ENCODE measurements at regions not wholly inside any gene's neighbourhood (a gene's known extent, or its start where the extent isn't known, plus 50 kb on each side); places are given as distances from the start of the nearest gene placed in this dataset.

GRCh38 chr5:145471831-145472612 is 363.1 kb downstream of the PRELID2 start:
- H3K27me3 ChIP-seq (ENCODE audit: insufficient read depth, low read depth, severe bottlenecking) = no peaks in the 10 kb centered on the region
- H3K36me3 ChIP-seq = no peaks in the 10 kb centered on the region
- no peak for DNase-seq
- TF ChIP-seq CTCF (IDR thresholded peaks at IDR 0.05; ENCODE audit: low read depth, low read length) = no peak
- H3K4me3 ChIP-seq (ENCODE audit: low read depth, low read length) = no peak overlapping the region
- H3K27ac ChIP-seq = no peak overlapping the region
- no peaks in the 10 kb centered on the region for H3K9me3 ChIP-seq (ENCODE audit: severe bottlenecking)

DNA sequence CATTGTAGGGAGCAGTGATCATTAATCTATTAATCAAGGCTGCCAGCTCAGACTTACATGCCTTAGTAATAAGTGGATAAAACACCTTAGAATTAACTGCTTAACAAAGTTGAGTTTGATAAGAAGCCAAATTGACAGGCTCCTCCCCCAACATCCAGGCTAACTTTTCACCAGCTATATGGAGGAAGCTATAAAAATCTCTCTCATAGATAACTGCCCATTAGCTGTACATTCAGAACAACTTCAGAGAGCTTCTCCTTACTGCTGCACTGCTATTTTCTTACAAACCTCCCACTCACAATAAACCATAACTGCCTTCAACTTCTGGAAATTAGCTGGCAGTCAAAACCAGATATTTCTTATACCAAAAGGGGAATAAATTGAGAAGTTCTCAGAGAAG is 364.1 kb downstream of the PRELID2 start:
- Histone ChIP-seq H3K27ac (no peak overlapping the region), H3K9me3 (ENCODE audit: severe bottlenecking) (no peaks in the 10 kb centered on the region), H3K4me3 (ENCODE audit: low read depth, low read length) (no peak overlapping the region), H3K36me3 (no peaks in the 10 kb centered on the region), H3K27me3 (ENCODE audit: insufficient read depth, low read depth, severe bottlenecking) (no peaks in the 10 kb centered on the region)
- no peak for DNase-seq
- no peak for TF ChIP-seq CTCF (IDR thresholded peaks at IDR 0.05; ENCODE audit: low read depth, low read length)

- H3K27ac ChIP-seq = no peak overlapping the region
- H3K4me3 ChIP-seq (ENCODE audit: low read depth, low read length) = no peak overlapping the region
- no peaks in the 10 kb centered on the region for H3K36me3 ChIP-seq
- H3K27me3 ChIP-seq (ENCODE audit: insufficient read depth, low read depth, severe bottlenecking) = no peaks in the 10 kb centered on the region
- DNase-seq = no peak
- no peaks in the 10 kb centered on the region for H3K9me3 ChIP-seq (ENCODE audit: severe bottlenecking)
- TF ChIP-seq CTCF (IDR thresholded peaks at IDR 0.05; ENCODE audit: low read depth, low read length) = no peak
Observed at GRCh38 chr5:145470396-145470979, 364.7 kb downstream of the PRELID2 start.

DNA sequence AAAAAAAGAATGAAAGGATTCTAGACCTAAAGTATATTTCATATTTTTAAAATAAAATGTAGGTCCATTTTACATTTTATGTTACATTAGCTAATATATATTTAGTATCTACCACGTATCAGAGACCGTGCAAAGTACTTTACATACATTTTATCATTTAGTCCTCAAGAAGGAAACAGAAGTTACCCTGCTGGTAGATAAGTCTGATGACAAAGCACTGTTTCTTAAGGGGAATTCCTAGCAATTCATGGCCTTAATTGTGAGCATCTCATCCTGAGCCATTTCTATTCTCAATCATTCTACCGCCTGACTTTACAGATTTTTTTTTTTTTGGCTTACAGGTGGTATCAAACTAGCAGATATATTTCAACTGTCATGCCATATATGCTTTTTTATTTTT is 367.7 kb downstream of the PRELID2 start:
- no peak overlapping the region for H3K4me3 ChIP-seq (ENCODE audit: low read depth, low read length)
- H3K27ac ChIP-seq = no peak overlapping the region
- no peak for TF ChIP-seq CTCF (IDR thresholded peaks at IDR 0.05; ENCODE audit: low read depth, low read length)
- no peaks in the 10 kb centered on the region for H3K27me3 ChIP-seq (ENCODE audit: insufficient read depth, low read depth, severe bottlenecking)
- H3K36me3 ChIP-seq = no peaks in the 10 kb centered on the region
- DNase-seq = no peak
- H3K9me3 ChIP-seq (ENCODE audit: severe bottlenecking) = no peaks in the 10 kb centered on the region

GRCh38 chr5:145466533-145466932 is 368.6 kb downstream of the PRELID2 start:
- no peaks in the 10 kb centered on the region for H3K27me3 ChIP-seq (ENCODE audit: insufficient read depth, low read depth, severe bottlenecking)
- H3K9me3 ChIP-seq (ENCODE audit: severe bottlenecking) = no peaks in the 10 kb centered on the region
- TF ChIP-seq CTCF (IDR thresholded peaks at IDR 0.05; ENCODE audit: low read depth, low read length) = no peak
- H3K27ac ChIP-seq = no peak overlapping the region
- H3K4me3 ChIP-seq (ENCODE audit: low read depth, low read length) = no peak overlapping the region
- DNase-seq = no peak
- no peaks in the 10 kb centered on the region for H3K36me3 ChIP-seq
